ENCODE measurements at regions not wholly inside any gene's neighbourhood (a gene's known extent, or its start where the extent isn't known, plus 50 kb on each side); places are given as distances from the start of the nearest gene placed in this dataset.

DNA sequence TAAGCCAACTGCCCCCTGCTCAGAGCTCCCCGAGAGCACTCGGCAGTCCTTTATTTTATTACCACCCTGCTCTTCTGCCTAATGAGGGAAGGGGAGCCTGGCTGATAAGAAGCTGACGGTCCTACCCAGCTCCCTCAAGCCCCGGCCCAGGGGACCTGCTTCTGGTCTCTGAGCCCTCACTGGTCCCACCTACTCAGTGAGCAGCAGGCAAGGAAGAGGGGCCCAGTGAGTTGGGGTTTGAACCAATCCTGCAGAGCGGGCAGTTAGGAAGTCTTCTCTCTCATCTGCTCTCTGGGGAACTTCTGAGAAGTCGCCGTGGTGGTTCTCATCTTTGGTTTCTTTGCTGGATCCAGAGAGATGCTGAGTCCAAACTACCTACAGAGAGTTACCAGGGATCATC is 218.9 kb downstream of the NDUFA10 start:
- TF ChIP-seq CTCF (IDR thresholded peaks at IDR 0.05; ENCODE audit: low read length) (no peak), EZH2 (IDR thresholded peaks at IDR 0.05; ENCODE audit: borderline replicate concordance, low read length) (no peak)

Data from OCI-LY1 (cell line).